ENCODE measurements at regions not wholly inside any gene's neighbourhood (a gene's known extent, or its start where the extent isn't known, plus 50 kb on each side); places are given as distances from the start of the nearest gene placed in this dataset.

GRCh38 chr6:141724731-141725130 lies 408.0 kb upstream of the GJE1 start:
- Histone ChIP-seq H3K4me1 (ENCODE audit: insufficient read depth, insufficient read length) (no peaks in the 10 kb centered on the region), H3K27me3 (ENCODE audit: insufficient read depth, insufficient read length) (no peaks in the 10 kb centered on the region), H3K36me3 (ENCODE audit: insufficient read depth, insufficient read length, low read length) (no peaks in the 10 kb centered on the region), H3K9ac (ENCODE audit: insufficient read length, low read depth) (no peak overlapping the region), H3K9me3 (ENCODE audit: insufficient read depth, low read length) (no peaks in the 10 kb centered on the region), H3K4me3 (ENCODE audit: insufficient read length, low read depth) (no peak overlapping the region)
- TF ChIP-seq SUZ12 (IDR thresholded peaks at IDR 0.05; ENCODE audit: extremely low read depth, insufficient read depth, insufficient read length) (no peak), YY1 (IDR thresholded peaks at IDR 0.05; ENCODE audit: insufficient read depth, insufficient read length) (no peak), ZNF274 (IDR thresholded peaks at IDR 0.05; ENCODE audit: low read depth, low read length) (no peak)
- DNase-seq (ENCODE audit: low read depth, low spot score), result no peak

- DNase-seq (ENCODE audit: low read depth, low spot score), result no peak
- Histone ChIP-seq H3K9ac (ENCODE audit: insufficient read length, low read depth) (no peak overlapping the region), H3K27me3 (ENCODE audit: insufficient read depth, insufficient read length) (no peaks in the 10 kb centered on the region), H3K4me3 (ENCODE audit: insufficient read length, low read depth) (no peak overlapping the region), H3K9me3 (ENCODE audit: insufficient read depth, low read length) (no peaks in the 10 kb centered on the region), H3K36me3 (ENCODE audit: insufficient read depth, insufficient read length, low read length) (no peaks in the 10 kb centered on the region), H3K4me1 (ENCODE audit: insufficient read depth, insufficient read length) (no peaks in the 10 kb centered on the region)
- no peak for TF ChIP-seq ZNF274 (IDR thresholded peaks at IDR 0.05; ENCODE audit: low read depth, low read length)
- no peak for TF ChIP-seq YY1 (IDR thresholded peaks at IDR 0.05; ENCODE audit: insufficient read depth, insufficient read length)
- TF ChIP-seq SUZ12 (IDR thresholded peaks at IDR 0.05; ENCODE audit: extremely low read depth, insufficient read depth, insufficient read length), result no peak
Observed at GRCh38 chr6:141719476-141719875, 413.2 kb upstream of the GJE1 start.

GRCh38 chr6:141705431-141705830 lies 427.3 kb upstream of the GJE1 start:
- DNase-seq (ENCODE audit: low read depth, low spot score), result no peak
- Histone ChIP-seq H3K9me3 (ENCODE audit: insufficient read depth, low read length) (no peaks in the 10 kb centered on the region), H3K9ac (ENCODE audit: insufficient read length, low read depth) (no peak overlapping the region), H3K4me1 (ENCODE audit: insufficient read depth, insufficient read length) (no peaks in the 10 kb centered on the region), H3K27me3 (ENCODE audit: insufficient read depth, insufficient read length) (no peaks in the 10 kb centered on the region), H3K4me3 (ENCODE audit: insufficient read length, low read depth) (no peak overlapping the region), H3K36me3 (ENCODE audit: insufficient read depth, insufficient read length, low read length) (no peaks in the 10 kb centered on the region)
- no peak for TF ChIP-seq YY1 (IDR thresholded peaks at IDR 0.05; ENCODE audit: insufficient read depth, insufficient read length)

- TF ChIP-seq ZNF274 (IDR thresholded peaks at IDR 0.05; ENCODE audit: low read depth, low read length), result no peak
- no peak for TF ChIP-seq YY1 (IDR thresholded peaks at IDR 0.05; ENCODE audit: insufficient read depth, insufficient read length)
- TF ChIP-seq SUZ12 (IDR thresholded peaks at IDR 0.05; ENCODE audit: extremely low read depth, insufficient read depth, insufficient read length), result no peak
- no peaks in the 10 kb centered on the region for H3K9me3 ChIP-seq (ENCODE audit: insufficient read depth, low read length)
- no peak overlapping the region for H3K9ac ChIP-seq (ENCODE audit: insufficient read length, low read depth)
- H3K4me1 ChIP-seq (ENCODE audit: insufficient read depth, insufficient read length), result no peaks in the 10 kb centered on the region
- no peak for DNase-seq (ENCODE audit: low read depth, low spot score)
- no peaks in the 10 kb centered on the region for H3K36me3 ChIP-seq (ENCODE audit: insufficient read depth, insufficient read length, low read length)
- no peak overlapping the region for H3K4me3 ChIP-seq (ENCODE audit: insufficient read length, low read depth)
- H3K27me3 ChIP-seq (ENCODE audit: insufficient read depth, insufficient read length), result no peaks in the 10 kb centered on the region
Observed at GRCh38 chr6:141704151-141704550, 428.6 kb upstream of the GJE1 start.

- TF ChIP-seq YY1 (IDR thresholded peaks at IDR 0.05; ENCODE audit: insufficient read depth, insufficient read length) (no peak), ZNF274 (IDR thresholded peaks at IDR 0.05; ENCODE audit: low read depth, low read length) (no peak), SUZ12 (IDR thresholded peaks at IDR 0.05; ENCODE audit: extremely low read depth, insufficient read depth, insufficient read length) (no peak)
Observed at GRCh38 chr6:141701732-141702131, 431.0 kb upstream of the GJE1 start.

GRCh38 chr6:141700819-141701218 lies 431.9 kb upstream of the GJE1 start:
- Histone ChIP-seq H3K9me3 (ENCODE audit: insufficient read depth, low read length) (no peaks in the 10 kb centered on the region), H3K4me1 (ENCODE audit: insufficient read depth, insufficient read length) (no peaks in the 10 kb centered on the region), H3K36me3 (ENCODE audit: insufficient read depth, insufficient read length, low read length) (no peaks in the 10 kb centered on the region), H3K9ac (ENCODE audit: insufficient read length, low read depth) (no peak overlapping the region), H3K4me3 (ENCODE audit: insufficient read length, low read depth) (no peak overlapping the region), H3K27me3 (ENCODE audit: insufficient read depth, insufficient read length) (no peaks in the 10 kb centered on the region)
- no peak for DNase-seq (ENCODE audit: low read depth, low spot score)
- TF ChIP-seq ZNF274 (IDR thresholded peaks at IDR 0.05; ENCODE audit: low read depth, low read length) (no peak), YY1 (IDR thresholded peaks at IDR 0.05; ENCODE audit: insufficient read depth, insufficient read length) (no peak), SUZ12 (IDR thresholded peaks at IDR 0.05; ENCODE audit: extremely low read depth, insufficient read depth, insufficient read length) (no peak)

More at GRCh38 chr6:141701732-141702131, 431.0 kb upstream of the GJE1 start:
- no peak for DNase-seq (ENCODE audit: low read depth, low spot score)
- H3K4me3 ChIP-seq (ENCODE audit: insufficient read length, low read depth), result no peak overlapping the region
- H3K27me3 ChIP-seq (ENCODE audit: insufficient read depth, insufficient read length), result no peaks in the 10 kb centered on the region
- no peaks in the 10 kb centered on the region for H3K9me3 ChIP-seq (ENCODE audit: insufficient read depth, low read length)
- no peaks in the 10 kb centered on the region for H3K36me3 ChIP-seq (ENCODE audit: insufficient read depth, insufficient read length, low read length)
- no peak overlapping the region for H3K9ac ChIP-seq (ENCODE audit: insufficient read length, low read depth)
- H3K4me1 ChIP-seq (ENCODE audit: insufficient read depth, insufficient read length), result no peaks in the 10 kb centered on the region

GRCh38 chr6:141688916-141689315 lies 443.8 kb upstream of the GJE1 start:
- Histone ChIP-seq H3K27me3 (ENCODE audit: insufficient read depth, insufficient read length) (no peaks in the 10 kb centered on the region), H3K36me3 (ENCODE audit: insufficient read depth, insufficient read length, low read length) (no peaks in the 10 kb centered on the region), H3K4me3 (ENCODE audit: insufficient read length, low read depth) (no peak overlapping the region), H3K9ac (ENCODE audit: insufficient read length, low read depth) (no peak overlapping the region), H3K4me1 (ENCODE audit: insufficient read depth, insufficient read length) (no peaks in the 10 kb centered on the region), H3K9me3 (ENCODE audit: insufficient read depth, low read length) (no peaks in the 10 kb centered on the region)
- TF ChIP-seq SUZ12 (IDR thresholded peaks at IDR 0.05; ENCODE audit: extremely low read depth, insufficient read depth, insufficient read length) (no peak), YY1 (IDR thresholded peaks at IDR 0.05; ENCODE audit: insufficient read depth, insufficient read length) (no peak), ZNF274 (IDR thresholded peaks at IDR 0.05; ENCODE audit: low read depth, low read length) (no peak)
- DNase-seq (ENCODE audit: low read depth, low spot score), result no peak

- Histone ChIP-seq H3K27me3 (ENCODE audit: insufficient read depth, insufficient read length) (no peaks in the 10 kb centered on the region), H3K9me3 (ENCODE audit: insufficient read depth, low read length) (no peaks in the 10 kb centered on the region), H3K9ac (ENCODE audit: insufficient read length, low read depth) (no peak overlapping the region), H3K4me3 (ENCODE audit: insufficient read length, low read depth) (no peak overlapping the region), H3K36me3 (ENCODE audit: insufficient read depth, insufficient read length, low read length) (no peaks in the 10 kb centered on the region), H3K4me1 (ENCODE audit: insufficient read depth, insufficient read length) (no peaks in the 10 kb centered on the region)
- TF ChIP-seq SUZ12 (IDR thresholded peaks at IDR 0.05; ENCODE audit: extremely low read depth, insufficient read depth, insufficient read length) (no peak), ZNF274 (IDR thresholded peaks at IDR 0.05; ENCODE audit: low read depth, low read length) (no peak)
- DNase-seq (ENCODE audit: low read depth, low spot score), result no peak
Observed at GRCh38 chr6:141685416-141685815, 447.3 kb upstream of the GJE1 start.
